Esophagus muscularis mucosa (tissue), 3 donors: ENCODE measurements at regions not wholly inside any gene's neighbourhood (a gene's known extent, or its start where the extent isn't known, plus 50 kb on each side); places are given as distances from the start of the nearest gene placed in this dataset.

Experiments used
- POLR2A ChIP-seq: fragments of 450-650 bp; IDR thresholded peaks from one replicate; pipeline ENCODE4 v1.6.1; 2017; ENCODE audit warnings: antibody characterized with exemption, moderate library complexity, mild to moderate bottlenecking, low read depth
- TF ChIP-seq, protein P1 (sequence below), 3 experiments: fragments of 200-600 bp in 2 of 3; fragments of 450-650 bp in 1 of 3; sonication (generic) in 2 of 3; IDR thresholded peaks; one replicate each; pipeline ENCODE4 v1.5.1; 2017 to 2019; ENCODE audit warnings: antibody characterized with exemption in 3 of 3, mild to moderate bottlenecking in 2 of 3, moderate library complexity in 1 of 3

- TF ChIP-seq POLR2A: no peak
- TF ChIP-seq, protein P1, sequence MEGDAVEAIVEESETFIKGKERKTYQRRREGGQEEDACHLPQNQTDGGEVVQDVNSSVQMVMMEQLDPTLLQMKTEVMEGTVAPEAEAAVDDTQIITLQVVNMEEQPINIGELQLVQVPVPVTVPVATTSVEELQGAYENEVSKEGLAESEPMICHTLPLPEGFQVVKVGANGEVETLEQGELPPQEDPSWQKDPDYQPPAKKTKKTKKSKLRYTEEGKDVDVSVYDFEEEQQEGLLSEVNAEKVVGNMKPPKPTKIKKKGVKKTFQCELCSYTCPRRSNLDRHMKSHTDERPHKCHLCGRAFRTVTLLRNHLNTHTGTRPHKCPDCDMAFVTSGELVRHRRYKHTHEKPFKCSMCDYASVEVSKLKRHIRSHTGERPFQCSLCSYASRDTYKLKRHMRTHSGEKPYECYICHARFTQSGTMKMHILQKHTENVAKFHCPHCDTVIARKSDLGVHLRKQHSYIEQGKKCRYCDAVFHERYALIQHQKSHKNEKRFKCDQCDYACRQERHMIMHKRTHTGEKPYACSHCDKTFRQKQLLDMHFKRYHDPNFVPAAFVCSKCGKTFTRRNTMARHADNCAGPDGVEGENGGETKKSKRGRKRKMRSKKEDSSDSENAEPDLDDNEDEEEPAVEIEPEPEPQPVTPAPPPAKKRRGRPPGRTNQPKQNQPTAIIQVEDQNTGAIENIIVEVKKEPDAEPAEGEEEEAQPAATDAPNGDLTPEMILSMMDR (IDR thresholded peaks at IDR 0.05): no peak
Measured at GRCh38 chr14:82642425-82642824, 1108.8 kb upstream of the SEL1L start.
